OCI-LY7 (cell line): ENCODE measurements at regions not wholly inside any gene's neighbourhood (a gene's known extent, or its start where the extent isn't known, plus 50 kb on each side); places are given as distances from the start of the nearest gene placed in this dataset.

Experiments used
- BruUV-seq: library from RNA; stranded (reverse); fragments of 400-500 nt; replicated peaks from 2 replicates; lab custom pipeline; 2021; lab: Mats Ljungman, UMichigan
- CTCF ChIA-PET: fragments of 300-600 bp; sonication (Branson Sonifier 250); formaldehyde crosslinking; loops from one replicate; lab custom pipeline; 2022; ENCODE audit warnings: antibody characterized with exemption; ENCODE audit not compliant: unreplicated experiment; lab: Charles Lee
- POLR2A ChIA-PET: fragments of 300-600 bp; sonication (Branson Sonifier 250); formaldehyde crosslinking; loops from one replicate; lab custom pipeline; 2022; ENCODE audit warnings: antibody characterized with exemption; lab: Charles Lee
- DNase-seq: peaks from one replicate; pipeline ENCODE4 v3.0.0-alpha.2; 2015; ENCODE audit warnings: low spot score
- H2AFZ ChIP-seq: fragments of 200-600 bp; sonication (generic), shearing (Covaris generic); 2 replicates; pipeline ENCODE4 v1.6.1; 2014; ENCODE audit warnings: mild to moderate bottlenecking, antibody characterized with exemption, low read length, moderate library complexity
- H3K27ac ChIP-seq: fragments of 200-600 bp; sonication (generic); 2 replicates; pipeline ENCODE4 v1.5.1; 2014; ENCODE audit warnings: mixed run types, low read depth, mild to moderate bottlenecking, moderate library complexity, low read length, inconsistent platforms; ENCODE audit not compliant: poor library complexity, severe bottlenecking
- H3K36me3 ChIP-seq: fragments of 200-600 bp; sonication (generic); 2 replicates; pipeline ENCODE4 v1.6.1; 2014; ENCODE audit warnings: mild to moderate bottlenecking, antibody characterized with exemption, low read length, moderate library complexity, mixed read lengths; ENCODE audit not compliant: insufficient read depth
- H3K4me1 ChIP-seq: fragments of 200-600 bp; sonication (generic); 2 replicates; pipeline ENCODE4 v1.5.1; 2014; ENCODE audit warnings: mild to moderate bottlenecking, low read length; ENCODE audit not compliant: insufficient read depth, poor library complexity, severe bottlenecking
- H3K4me2 ChIP-seq: fragments of 200-600 bp; sonication (generic); 2 replicates; pipeline ENCODE4 v1.6.1; 2014; ENCODE audit warnings: mild to moderate bottlenecking, low read length
- H3K4me3 ChIP-seq: fragments of 200-600 bp; sonication (generic); 2 replicates; pipeline ENCODE4 v1.5.1; 2014; ENCODE audit warnings: mild to moderate bottlenecking, low read depth, low read length; ENCODE audit not compliant: poor library complexity, severe bottlenecking
- H3K79me2 ChIP-seq: fragments of 200-600 bp; sonication (generic); 2 replicates; pipeline ENCODE4 v1.6.1; 2016; ENCODE audit warnings: low read depth, mild to moderate bottlenecking, low read length, moderate library complexity, mixed read lengths; ENCODE audit not compliant: insufficient read depth
- H3K9me2 ChIP-seq: fragments of 200-600 bp; sonication (generic); 2 replicates; pipeline ENCODE4 v1.6.1; 2016; ENCODE audit warnings: mild to moderate bottlenecking, low read length, mixed read lengths; ENCODE audit not compliant: insufficient read depth
- H3K9me3 ChIP-seq: fragments of 200-600 bp; sonication (generic); 2 replicates; pipeline ENCODE4 v1.6.1; 2014; ENCODE audit warnings: mild to moderate bottlenecking, mixed run types, low read length, mixed read lengths
- H4K20me1 ChIP-seq: fragments of 200-600 bp; sonication (generic); 2 replicates; pipeline ENCODE4 v1.6.1; 2014; ENCODE audit warnings: mild to moderate bottlenecking, antibody characterized with exemption, low read length, moderate library complexity, mixed read lengths; ENCODE audit not compliant: insufficient read depth
- CTCF ChIP-seq: fragments of 200-600 bp; sonication (generic); conservative IDR thresholded peaks from 2 replicates; pipeline ENCODE4 v1.5.1; 2014; ENCODE audit warnings: mild to moderate bottlenecking, antibody characterized with exemption, low read length, moderate library complexity, mixed read lengths
- EZH2phosphoT487 ChIP-seq: fragments of 200-600 bp; sonication (generic); IDR thresholded peaks from 2 replicates; pipeline ENCODE4 v1.6.1; 2018; ENCODE audit warnings: low read depth, borderline replicate concordance, mild to moderate bottlenecking, mixed run types, antibody characterized with exemption, low read length, moderate library complexity, mixed read lengths
- intact Hi-C: fragments of 100-400 bp; cut with micrococcal nuclease; formaldehyde crosslinking; loops from one replicate; pipeline ENCODE4 v1.10.0; 2022; ENCODE audit not compliant: unreplicated experiment

- ChIA-PET CTCF (no interaction called here), POLR2A (no interaction called here)
- intact Hi-C loops: no loop called here
- Histone ChIP-seq H3K79me2 (no peaks in the 10 kb centered on the region), H3K4me2 (no peak overlapping the region), H3K36me3 (no peaks in the 10 kb centered on the region), H3K4me1 (no peaks in the 10 kb centered on the region), H3K4me3 (no peak overlapping the region), H3K9me3 (no peaks in the 10 kb centered on the region), H4K20me1 (no peaks in the 10 kb centered on the region), H2AFZ (no peak overlapping the region), H3K27ac (no peak overlapping the region), H3K9me2 (no peaks in the 10 kb centered on the region)
- BruUV-seq: no TSS peak
- no peak for DNase-seq
- no peak for TF ChIP-seq CTCF
- TF ChIP-seq EZH2phosphoT487: no peak
Measured at GRCh38 chr3:25945366-25945765, 155.5 kb downstream of the OXSM start.

- POLR2A ChIA-PET: no interaction called here
- DNase-seq: peak; percentile 1
- intact Hi-C loops: no loop called here
- no peaks in the 10 kb centered on the region for H3K4me1 ChIP-seq
- no peak overlapping the region for H3K4me2 ChIP-seq
- BruUV-seq: no TSS peak
- no peak overlapping the region for H3K27ac ChIP-seq
- no peaks in the 10 kb centered on the region for H3K36me3 ChIP-seq
- H3K4me3 ChIP-seq: no peak overlapping the region
- CTCF ChIA-PET: no interaction called here
- no peak overlapping the region for H2AFZ ChIP-seq
- no peak for TF ChIP-seq CTCF
- no peak for TF ChIP-seq EZH2phosphoT487
- H3K9me2 ChIP-seq: no peaks in the 10 kb centered on the region
- H3K79me2 ChIP-seq: no peaks in the 10 kb centered on the region
- no peaks in the 10 kb centered on the region for H3K9me3 ChIP-seq
- no peaks in the 10 kb centered on the region for H4K20me1 ChIP-seq
Measured at GRCh38 chr3:25945836-25946235, 155.9 kb downstream of the OXSM start.

- no peak overlapping the region for H3K4me2 ChIP-seq
- H3K4me1 ChIP-seq: no peaks in the 10 kb centered on the region
- no peaks in the 10 kb centered on the region for H3K9me2 ChIP-seq
- DNase-seq: no peak
- ChIA-PET CTCF (no interaction called here), POLR2A (no interaction called here)
- no peak overlapping the region for H3K27ac ChIP-seq
- H4K20me1 ChIP-seq: no peaks in the 10 kb centered on the region
- intact Hi-C loops: no loop called here
- TF ChIP-seq EZH2phosphoT487: no peak
- no peak for TF ChIP-seq CTCF
- no TSS peak for BruUV-seq
- no peak overlapping the region for H2AFZ ChIP-seq
- H3K4me3 ChIP-seq: no peak overlapping the region
- H3K79me2 ChIP-seq: no peaks in the 10 kb centered on the region
- H3K9me3 ChIP-seq: no peaks in the 10 kb centered on the region
- H3K36me3 ChIP-seq: no peaks in the 10 kb centered on the region
Measured at GRCh38 chr3:25952133-25952532, 162.2 kb downstream of the OXSM start.
